Astrocyte (in vitro differentiated cells and primary cell): ENCODE measurements at regions not wholly inside any gene's neighbourhood (a gene's known extent, or its start where the extent isn't known, plus 50 kb on each side); places are given as distances from the start of the nearest gene placed in this dataset.

Experiments
- DNase-seq: peaks from one replicate; pipeline ENCODE4 v3.0.0-alpha.2; 2010; ENCODE audit warnings: low read depth
- FAIRE-seq: peaks from 2 replicates; lab custom pipeline; 2011; peaks lifted over from hg19 to GRCh38; lab: Jason Lieb, UNC
- H2AFZ ChIP-seq: 2 replicates; pipeline ENCODE4 v1.6.0; 2012; ENCODE audit warnings: low read depth, low read length, inconsistent platforms
- H3K27ac ChIP-seq: 2 replicates; pipeline ENCODE4 v1.5.1; 2011; ENCODE audit warnings: low read depth, low read length, inconsistent platforms
- H3K27me3 ChIP-seq: 2 replicates; pipeline ENCODE4 v1.6.0; 2011; ENCODE audit warnings: low read length, inconsistent platforms; ENCODE audit not compliant: insufficient read depth
- H3K36me3 ChIP-seq: 2 replicates; pipeline ENCODE4 v1.5.1; 2011; ENCODE audit warnings: low read length, inconsistent platforms; ENCODE audit not compliant: insufficient read depth
- H3K4me1 ChIP-seq: 2 replicates; pipeline ENCODE4 v1.5.1; 2011; ENCODE audit warnings: low read length, inconsistent platforms; ENCODE audit not compliant: insufficient read depth
- H3K4me2 ChIP-seq: 2 replicates; pipeline ENCODE4 v1.6.0; 2012; ENCODE audit warnings: low read length, inconsistent platforms
- H3K4me3 ChIP-seq: 2 replicates; pipeline ENCODE4 v1.5.1; 2011; ENCODE audit warnings: low read depth, mild to moderate bottlenecking, low read length, inconsistent platforms; ENCODE audit not compliant: insufficient read depth
- H3K79me2 ChIP-seq: 2 replicates; pipeline ENCODE4 v1.6.0; 2012; ENCODE audit warnings: mild to moderate bottlenecking, low read length, inconsistent platforms; ENCODE audit not compliant: insufficient read depth
- H3K9ac ChIP-seq: 2 replicates; pipeline ENCODE4 v1.6.0; 2012; ENCODE audit warnings: mild to moderate bottlenecking, low read length, inconsistent platforms
- H3K9me3 ChIP-seq: 2 replicates; pipeline ENCODE4 v1.5.1; 2012; ENCODE audit warnings: low read depth, mild to moderate bottlenecking, low read length, inconsistent platforms; ENCODE audit not compliant: insufficient read depth
- H4K20me1 ChIP-seq: 2 replicates; pipeline ENCODE4 v1.6.0; 2012; ENCODE audit warnings: low read length, inconsistent platforms; ENCODE audit not compliant: insufficient read depth
- H3K27ac Mint-ChIP-seq: one replicate; pipeline ENCODE4 v1.8.0; 2021; ENCODE audit warnings: mild to moderate bottlenecking, mixed read lengths; ENCODE audit not compliant: unreplicated experiment
- H3K27me3 Mint-ChIP-seq: one replicate; pipeline ENCODE4 v1.8.0; 2021; ENCODE audit warnings: low read depth, mixed read lengths; ENCODE audit not compliant: unreplicated experiment
- H3K36me3 Mint-ChIP-seq: one replicate; pipeline ENCODE4 v1.8.0; 2021; ENCODE audit warnings: low read depth, mixed read lengths; ENCODE audit not compliant: unreplicated experiment
- H3K4me1 Mint-ChIP-seq: one replicate; pipeline ENCODE4 v1.8.0; 2021; ENCODE audit warnings: low read depth, mixed read lengths; ENCODE audit not compliant: unreplicated experiment
- H3K4me3 Mint-ChIP-seq: one replicate; pipeline ENCODE4 v1.8.0; 2021; ENCODE audit warnings: mild to moderate bottlenecking, moderate library complexity, mixed read lengths; ENCODE audit not compliant: unreplicated experiment
- H3K9me3 Mint-ChIP-seq: one replicate; pipeline ENCODE4 v1.8.0; 2021; ENCODE audit warnings: mild to moderate bottlenecking, mixed read lengths; ENCODE audit not compliant: unreplicated experiment
- EZH2 ChIP-seq: IDR thresholded peaks from 2 replicates; pipeline ENCODE4 v1.6.1; 2012; ENCODE audit warnings: mild to moderate bottlenecking, low read length, inconsistent platforms; ENCODE audit not compliant: insufficient read depth
- TF ChIP-seq, protein P1 (sequence below): IDR thresholded peaks from 2 replicates; pipeline ENCODE4 v1.5.1; 2011; ENCODE audit warnings: low read depth, mild to moderate bottlenecking, inconsistent platforms, low read length, moderate library complexity; ENCODE audit not compliant: insufficient read depth

- Histone ChIP-seq H3K27me3 (no peaks in the 10 kb centered on the region), H2AFZ (no peak overlapping the region), H3K4me3 (no peak overlapping the region), H3K79me2 (no peaks in the 10 kb centered on the region), H4K20me1 (no peaks in the 10 kb centered on the region), H3K36me3 (no peaks in the 10 kb centered on the region), H3K9ac (no peak overlapping the region), H3K4me2 (no peak overlapping the region), H3K4me1 (peaks cover 3% of the 10 kb centered on the region), H3K9me3 (peaks cover 7% of the 10 kb centered on the region), H3K27ac (no peak overlapping the region)
- Mint-ChIP-seq H3K27ac (no peak overlapping the region), H3K36me3 (no peaks in the 10 kb centered on the region), H3K4me3 (no peak overlapping the region), H3K27me3 (peaks cover 24% of the 10 kb centered on the region), H3K4me1 (peaks cover 3% of the 10 kb centered on the region), H3K9me3 (peaks cover 3% of the 10 kb centered on the region)
- no peak for TF ChIP-seq EZH2
- TF ChIP-seq, protein P1, sequence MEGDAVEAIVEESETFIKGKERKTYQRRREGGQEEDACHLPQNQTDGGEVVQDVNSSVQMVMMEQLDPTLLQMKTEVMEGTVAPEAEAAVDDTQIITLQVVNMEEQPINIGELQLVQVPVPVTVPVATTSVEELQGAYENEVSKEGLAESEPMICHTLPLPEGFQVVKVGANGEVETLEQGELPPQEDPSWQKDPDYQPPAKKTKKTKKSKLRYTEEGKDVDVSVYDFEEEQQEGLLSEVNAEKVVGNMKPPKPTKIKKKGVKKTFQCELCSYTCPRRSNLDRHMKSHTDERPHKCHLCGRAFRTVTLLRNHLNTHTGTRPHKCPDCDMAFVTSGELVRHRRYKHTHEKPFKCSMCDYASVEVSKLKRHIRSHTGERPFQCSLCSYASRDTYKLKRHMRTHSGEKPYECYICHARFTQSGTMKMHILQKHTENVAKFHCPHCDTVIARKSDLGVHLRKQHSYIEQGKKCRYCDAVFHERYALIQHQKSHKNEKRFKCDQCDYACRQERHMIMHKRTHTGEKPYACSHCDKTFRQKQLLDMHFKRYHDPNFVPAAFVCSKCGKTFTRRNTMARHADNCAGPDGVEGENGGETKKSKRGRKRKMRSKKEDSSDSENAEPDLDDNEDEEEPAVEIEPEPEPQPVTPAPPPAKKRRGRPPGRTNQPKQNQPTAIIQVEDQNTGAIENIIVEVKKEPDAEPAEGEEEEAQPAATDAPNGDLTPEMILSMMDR = no peak
- DNase-seq (no peak), FAIRE-seq (no peak)
These were observed 287.7 kb upstream of the ID2 start for GRCh38 chr2:8394131-8394530.

DNA sequence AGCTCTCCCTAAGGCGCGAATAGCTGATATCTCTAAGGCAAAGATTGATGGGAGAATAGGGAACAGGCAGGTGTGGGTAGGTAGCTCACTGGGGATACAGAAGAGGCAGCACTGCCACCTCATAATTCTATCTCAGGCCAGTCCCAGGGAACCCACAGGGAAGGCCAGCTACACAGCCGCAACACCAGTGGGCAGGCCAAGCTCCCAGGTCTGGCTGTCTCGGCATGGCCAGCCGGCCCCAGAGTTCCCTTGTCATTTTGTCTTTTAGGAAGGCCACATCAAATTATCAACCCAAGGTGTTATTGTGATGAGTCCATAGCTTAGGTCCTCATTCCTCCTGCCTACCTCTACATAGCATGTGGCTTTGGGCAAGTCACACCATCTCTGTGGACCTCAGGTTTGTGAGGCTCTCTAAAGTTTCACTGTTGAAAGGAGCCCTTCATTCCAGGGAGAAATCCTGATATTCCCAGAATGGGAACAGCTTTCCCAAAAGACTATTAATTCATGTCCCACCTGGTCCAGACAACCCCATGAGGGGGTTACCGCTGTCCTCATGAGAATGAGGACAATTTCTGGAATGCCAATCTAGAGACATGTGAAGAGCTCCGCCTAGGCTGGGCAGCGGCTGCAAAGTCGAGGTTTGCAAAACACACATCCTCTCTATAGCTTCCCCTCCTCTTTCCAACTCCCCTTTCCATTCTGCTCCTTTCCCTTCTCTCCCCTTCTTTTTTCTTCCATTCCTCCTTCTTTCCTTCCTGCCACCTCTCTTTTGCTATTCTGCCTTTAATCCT, 287.1 kb upstream of the ID2 start:
- no peak overlapping the region for H2AFZ ChIP-seq
- no peak overlapping the region for H3K4me2 ChIP-seq
- DNase-seq = no peak
- TF ChIP-seq, protein P1 = no peak
- no peak for TF ChIP-seq EZH2
- Mint-ChIP-seq H3K27ac (no peak overlapping the region), H3K4me1 (peaks cover 2% of the 10 kb centered on the region), H3K36me3 (no peaks in the 10 kb centered on the region), H3K4me3 (no peak overlapping the region), H3K9me3 (peaks cover 3% of the 10 kb centered on the region), H3K27me3 (peaks cover 24% of the 10 kb centered on the region)
- no peaks in the 10 kb centered on the region for H4K20me1 ChIP-seq
- no peak overlapping the region for H3K9ac ChIP-seq
- no peak overlapping the region for H3K27ac ChIP-seq
- H3K79me2 ChIP-seq = no peaks in the 10 kb centered on the region
- no peak for FAIRE-seq
- no peaks in the 10 kb centered on the region for H3K27me3 ChIP-seq
- H3K4me3 ChIP-seq = no peak overlapping the region
- peaks cover 7% of the 10 kb centered on the region for H3K9me3 ChIP-seq
- H3K4me1 ChIP-seq = no peaks in the 10 kb centered on the region
- H3K36me3 ChIP-seq = no peaks in the 10 kb centered on the region

DNA sequence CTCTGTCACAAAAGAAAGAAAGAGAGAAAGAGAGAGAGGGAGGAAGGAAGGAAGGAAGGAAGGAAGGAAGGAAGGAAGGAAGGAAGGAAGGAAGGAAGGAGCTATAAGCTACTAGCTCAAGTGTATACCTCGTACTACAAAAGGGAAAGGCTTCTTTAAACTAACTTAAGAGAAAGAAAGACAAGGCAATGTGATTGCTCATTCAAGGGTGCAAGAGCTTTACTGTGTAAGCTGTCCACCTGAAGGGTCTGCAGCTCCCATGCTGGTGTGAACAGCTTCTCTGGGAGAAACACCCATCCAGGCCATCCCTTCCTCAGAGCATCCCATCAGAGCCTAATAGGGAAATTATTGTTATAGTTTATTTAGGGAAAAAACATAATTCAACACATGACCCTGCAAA, 286.1 kb upstream of the ID2 start:
- no peak for FAIRE-seq
- no peak for DNase-seq

More for the DNA sequence above, 286.1 kb upstream of the ID2 start:
- Histone ChIP-seq H3K9me3 (peaks cover 7% of the 10 kb centered on the region), H3K4me3 (no peak overlapping the region), H3K27me3 (no peaks in the 10 kb centered on the region), H2AFZ (no peak overlapping the region), H4K20me1 (no peaks in the 10 kb centered on the region), H3K9ac (no peak overlapping the region), H3K27ac (no peak overlapping the region), H3K36me3 (no peaks in the 10 kb centered on the region), H3K4me1 (no peaks in the 10 kb centered on the region), H3K79me2 (no peaks in the 10 kb centered on the region), H3K4me2 (no peak overlapping the region)
- no peak overlapping the region for H3K4me3 Mint-ChIP-seq
- no peaks in the 10 kb centered on the region for H3K4me1 Mint-ChIP-seq
- H3K36me3 Mint-ChIP-seq = no peaks in the 10 kb centered on the region
- H3K27me3 Mint-ChIP-seq = peaks cover 27% of the 10 kb centered on the region
- H3K9me3 Mint-ChIP-seq = peaks cover 3% of the 10 kb centered on the region
- TF ChIP-seq EZH2 = no peak
- TF ChIP-seq, protein P1 = no peak
- no peak overlapping the region for H3K27ac Mint-ChIP-seq
